Fibroblast of skin of right biceps (primary cell): ENCODE measurements at regions not wholly inside any gene's neighbourhood (a gene's known extent, or its start where the extent isn't known, plus 50 kb on each side); places are given as distances from the start of the nearest gene placed in this dataset.
"Not testable (repeated sequence)": the region's sequence is repeated elsewhere in the genome, so short reads cannot be mapped to it uniquely, and the experiment has no call there.

Experiments used
- DNase-seq: peaks from one replicate; pipeline ENCODE4 v3.0.0-alpha.2; 2013

- no peak for DNase-seq
These were observed 774.0 kb upstream of the POU3F4 start for GRCh38 chrX:82734140-82734539.

GRCh38 chrX:82738313-82738712, 769.8 kb upstream of the POU3F4 start:
- DNase-seq: not testable (repeated sequence)

- no peak for DNase-seq
These were observed 765.7 kb upstream of the POU3F4 start for GRCh38 chrX:82742351-82742750.

GRCh38 chrX:82745725-82746124, 762.4 kb upstream of the POU3F4 start:
- not testable (repeated sequence) for DNase-seq

- peak; percentile 17 for DNase-seq
These were observed 759.1 kb upstream of the POU3F4 start for GRCh38 chrX:82748906-82749505.

GRCh38 chrX:82756272-82756671, 751.8 kb upstream of the POU3F4 start:
- DNase-seq: no peak

GRCh38 chrX:82757614-82758013, 750.5 kb upstream of the POU3F4 start:
- no peak for DNase-seq

- DNase-seq: no peak
These were observed 743.6 kb upstream of the POU3F4 start for GRCh38 chrX:82764521-82764920.

GRCh38 chrX:82765811-82766210, 742.3 kb upstream of the POU3F4 start:
- DNase-seq: no peak

- DNase-seq: no peak
These were observed 732.7 kb upstream of the POU3F4 start for GRCh38 chrX:82775426-82775825.

- DNase-seq: no peak
These were observed 726.1 kb upstream of the POU3F4 start for GRCh38 chrX:82782014-82782413.

- DNase-seq: not testable (repeated sequence)
These were observed 695.2 kb upstream of the POU3F4 start for GRCh38 chrX:82812902-82813301.

GRCh38 chrX:82813671-82814078, 694.4 kb upstream of the POU3F4 start:
- DNase-seq: peak; percentile 33

GRCh38 chrX:82816001-82816400, 692.1 kb upstream of the POU3F4 start:
- DNase-seq: no peak

GRCh38 chrX:82816562-82816961, 691.5 kb upstream of the POU3F4 start:
- DNase-seq: no peak

- no peak for DNase-seq
These were observed 665.8 kb upstream of the POU3F4 start for GRCh38 chrX:82842286-82842685.

GRCh38 chrX:82848111-82848510, 660.0 kb upstream of the POU3F4 start:
- DNase-seq: no peak
